Fibroblast of lung (primary cell): ENCODE measurements at regions not wholly inside any gene's neighbourhood (a gene's known extent, or its start where the extent isn't known, plus 50 kb on each side); places are given as distances from the start of the nearest gene placed in this dataset.

Experiments
- CTCF ChIP-seq, 2 donors: IDR thresholded peaks in 1 of 2; conservative IDR thresholded peaks in 1 of 2; 1 replicate in 1 of 2; 2 replicates in 1 of 2; pipeline ENCODE4 v1.5.1; 2011 to 2012; ENCODE audit warnings: low read length in 2 of 2, control low read depth in 1 of 2, inconsistent platforms in 1 of 2, low read depth in 1 of 2, mild to moderate bottlenecking in 1 of 2
- EZH2 ChIP-seq: IDR thresholded peaks from 2 replicates; pipeline ENCODE4 v1.5.1; 2012; ENCODE audit warnings: low read length, control low read depth, mild to moderate bottlenecking; ENCODE audit errors: missing control alignments

DNA sequence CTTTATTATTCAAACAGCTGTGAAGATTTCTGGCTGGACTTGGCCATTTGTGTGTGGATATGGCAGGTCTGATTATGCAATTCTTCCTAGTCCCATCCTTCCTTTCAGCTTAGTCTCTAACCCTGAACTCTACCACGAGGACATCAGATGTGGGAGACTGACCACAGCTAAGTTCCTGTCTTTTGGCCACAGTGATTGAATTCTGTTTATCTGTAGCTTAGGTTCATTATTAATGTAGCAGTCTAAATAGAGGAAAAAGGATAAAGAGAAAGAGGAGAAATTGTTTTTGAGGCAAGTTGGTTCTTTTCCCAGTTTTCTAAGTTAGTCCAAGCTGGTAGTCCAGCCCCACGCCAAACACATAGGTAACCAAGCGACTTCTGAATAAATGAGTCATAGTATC, 598.9 kb downstream of the RFPL4B start:
- no peak for TF ChIP-seq CTCF (conservative IDR thresholded peaks at IDR 0.05 in 1 of 2, IDR thresholded peaks at IDR 0.05 in 1 of 2; ENCODE audit: low read depth in 1 of 2, low read length in 2 of 2)
- TF ChIP-seq EZH2: no peak
